AG10803 (cell line): ENCODE measurements at regions not wholly inside any gene's neighbourhood (a gene's known extent, or its start where the extent isn't known, plus 50 kb on each side); places are given as distances from the start of the nearest gene placed in this dataset.

ENCODE experiments used
- DNase-seq: peaks from one replicate; pipeline ENCODE4 v3.0.0; 2010; ENCODE audit warnings: low read depth
- H3K4me3 ChIP-seq: 2 replicates; pipeline ENCODE4 v1.5.1; 2011; ENCODE audit warnings: mild to moderate bottlenecking, low read length, control low read depth
- CTCF ChIP-seq: conservative IDR thresholded peaks from 2 replicates; pipeline ENCODE4 v1.5.1; 2011; ENCODE audit warnings: mild to moderate bottlenecking, low read length, control low read depth, inconsistent platforms

- no peak for TF ChIP-seq CTCF
- no peak for DNase-seq
These were observed 896.8 kb downstream of the PCDH17 start for GRCh38 chr13:58528351-58528750.

GRCh38 chr13:58531614-58532013, 900.1 kb downstream of the PCDH17 start:
- H3K4me3 ChIP-seq, result no peak overlapping the region
- no peak for DNase-seq
- TF ChIP-seq CTCF, result no peak

More at GRCh38 chr13:58528351-58528750, 896.8 kb downstream of the PCDH17 start:
- H3K4me3 ChIP-seq, result no peak overlapping the region

- no peak for TF ChIP-seq CTCF
- DNase-seq, result no peak
- H3K4me3 ChIP-seq, result no peak overlapping the region
These were observed 911.0 kb downstream of the PCDH17 start for GRCh38 chr13:58542530-58542929.

GRCh38 chr13:58547419-58547818, 915.9 kb downstream of the PCDH17 start:
- DNase-seq, result no peak
- TF ChIP-seq CTCF, result no peak
- no peak overlapping the region for H3K4me3 ChIP-seq

- TF ChIP-seq CTCF, result no peak
- DNase-seq, result no peak
- no peak overlapping the region for H3K4me3 ChIP-seq
These were observed 934.6 kb downstream of the PCDH17 start for GRCh38 chr13:58566176-58566575.

- TF ChIP-seq CTCF, result no peak
- no peak overlapping the region for H3K4me3 ChIP-seq
- DNase-seq, result no peak
These were observed 942.2 kb downstream of the PCDH17 start for GRCh38 chr13:58573743-58574142.

GRCh38 chr13:58574791-58575190, 943.2 kb downstream of the PCDH17 start:
- no peak for TF ChIP-seq CTCF
- no peak overlapping the region for H3K4me3 ChIP-seq

More at GRCh38 chr13:58574791-58575190, 943.2 kb downstream of the PCDH17 start:
- no peak for DNase-seq
